ENCODE measurements at regions not wholly inside any gene's neighbourhood (a gene's known extent, or its start where the extent isn't known, plus 50 kb on each side); places are given as distances from the start of the nearest gene placed in this dataset.

GRCh38 chr21:27062443-27062842 lies 95.6 kb upstream of the ADAMTS5 start:
- TF ChIP-seq CTCF (conservative IDR thresholded peaks at IDR 0.05) = no peak
- TF ChIP-seq ZFX (IDR thresholded peaks at IDR 0.05) = no peak
